H9 (cell line): ENCODE measurements at regions not wholly inside any gene's neighbourhood (a gene's known extent, or its start where the extent isn't known, plus 50 kb on each side); places are given as distances from the start of the nearest gene placed in this dataset.

ENCODE experiments used
- DNase-seq: peaks from one replicate; pipeline ENCODE4 v3.0.0-alpha.2; 2017
- H2AFZ ChIP-seq: one replicate; pipeline ENCODE4 v1.6.1; 2013; ENCODE audit warnings: mild to moderate bottlenecking, low read length, control low read depth, moderate library complexity
- H2AK5ac ChIP-seq: 2 replicates; pipeline ENCODE4 v1.6.1; 2013; ENCODE audit warnings: low read length, control low read depth, mixed read lengths; ENCODE audit not compliant: insufficient read length
- H2BK120ac ChIP-seq: one replicate; pipeline ENCODE4 v1.6.1; 2013; ENCODE audit warnings: low read depth, mild to moderate bottlenecking, low read length, control low read depth, inconsistent platforms; ENCODE audit not compliant: poor library complexity, severe bottlenecking
- H2BK12ac ChIP-seq: 2 replicates; pipeline ENCODE4 v1.6.1; 2013; ENCODE audit warnings: low read length, control low read depth, mixed read lengths, low read depth; ENCODE audit not compliant: insufficient read length
- H2BK15ac ChIP-seq: 2 replicates; pipeline ENCODE4 v1.6.1; 2013; ENCODE audit warnings: low read depth, low read length, control low read depth
- H2BK20ac ChIP-seq: one replicate; pipeline ENCODE4 v1.6.1; 2013; ENCODE audit warnings: low read depth, mild to moderate bottlenecking, low read length, control low read depth, inconsistent platforms; ENCODE audit not compliant: poor library complexity, severe bottlenecking
- H2BK5ac ChIP-seq: 2 replicates; pipeline ENCODE4 v1.6.1; 2013; ENCODE audit warnings: low read length, control low read depth, mixed read lengths; ENCODE audit not compliant: insufficient read length
- H3K14ac ChIP-seq: 2 replicates; pipeline ENCODE4 v1.6.1; 2013; ENCODE audit warnings: low read length, control low read depth; ENCODE audit not compliant: insufficient read depth
- H3K18ac ChIP-seq: 2 replicates; pipeline ENCODE4 v1.6.1; 2013; ENCODE audit warnings: low read depth, mild to moderate bottlenecking, mixed read lengths, low read length, control low read depth; ENCODE audit not compliant: insufficient read length
- H3K23ac ChIP-seq: 2 replicates; pipeline ENCODE4 v1.6.1; 2013; ENCODE audit warnings: low read length, control low read depth, mixed read lengths, low read depth; ENCODE audit not compliant: insufficient read length
- H3K23me2 ChIP-seq: 2 replicates; pipeline ENCODE4 v1.6.1; 2013; ENCODE audit warnings: low read depth, mild to moderate bottlenecking, mixed read lengths, low read length, control low read depth; ENCODE audit not compliant: insufficient read length, poor library complexity, severe bottlenecking
- H3K27ac ChIP-seq: 2 replicates; pipeline ENCODE4 v1.5.1; 2013; ENCODE audit warnings: low read length, control low read depth, mixed read lengths, low read depth; ENCODE audit not compliant: insufficient read length
- H3K27me3 ChIP-seq: 2 replicates; pipeline ENCODE4 v1.6.1; 2013; ENCODE audit warnings: low read length, control low read depth, inconsistent platforms; ENCODE audit not compliant: insufficient read depth
- H3K4ac ChIP-seq: 2 replicates; pipeline ENCODE4 v1.6.1; 2013; ENCODE audit warnings: low read depth, mild to moderate bottlenecking, control low read depth, inconsistent platforms, low read length, moderate library complexity
- H3K4me1 ChIP-seq: 2 replicates; pipeline ENCODE4 v1.6.1; 2013; ENCODE audit warnings: low read length, control low read depth, inconsistent platforms; ENCODE audit not compliant: insufficient read depth
- H3K4me2 ChIP-seq: 2 replicates; pipeline ENCODE4 v1.6.1; 2013; ENCODE audit warnings: low read length, control low read depth, mixed read lengths; ENCODE audit not compliant: insufficient read length, insufficient read depth
- H3K56ac ChIP-seq: 2 replicates; pipeline ENCODE4 v1.6.1; 2013; ENCODE audit warnings: low read depth, mild to moderate bottlenecking, mixed read lengths, low read length, control low read depth; ENCODE audit not compliant: insufficient read length
- H3K79me1 ChIP-seq: 2 replicates; pipeline ENCODE4 v1.6.1; 2013; ENCODE audit warnings: low read depth, mild to moderate bottlenecking, moderate library complexity, low read length, control low read depth, inconsistent platforms; ENCODE audit not compliant: insufficient read depth, poor library complexity, severe bottlenecking
- H3K79me2 ChIP-seq: 2 replicates; pipeline ENCODE4 v1.6.1; 2013; ENCODE audit warnings: low read length, control low read depth, inconsistent platforms; ENCODE audit not compliant: insufficient read depth
- H3K9ac ChIP-seq: 2 replicates; pipeline ENCODE4 v1.6.1; 2013; ENCODE audit warnings: low read length, control low read depth, mixed read lengths; ENCODE audit not compliant: insufficient read length; ENCODE audit errors: extremely low read depth
- H3K9me3 ChIP-seq: one replicate; pipeline ENCODE4 v1.6.1; 2013; ENCODE audit warnings: low read depth, low read length, inconsistent platforms; ENCODE audit not compliant: control insufficient read depth
- H3T11ph ChIP-seq: one replicate; pipeline ENCODE4 v1.6.1; 2013; ENCODE audit warnings: mild to moderate bottlenecking, low read length, control low read depth, inconsistent platforms
- H4K20me1 ChIP-seq: one replicate; pipeline ENCODE4 v1.6.1; 2013; ENCODE audit not compliant: control insufficient read depth, insufficient read length, insufficient read depth
- H4K5ac ChIP-seq: 2 replicates; pipeline ENCODE4 v1.6.1; 2013; ENCODE audit warnings: low read depth, mild to moderate bottlenecking, mixed read lengths, low read length, control low read depth; ENCODE audit not compliant: insufficient read length
- H4K8ac ChIP-seq: replicated peaks from 2 replicates; pipeline ENCODE4 v1.6.1; 2013; ENCODE audit warnings: low read length, control low read depth, mixed read lengths, low read depth; ENCODE audit not compliant: insufficient read length
- H4K91ac ChIP-seq: 2 replicates; pipeline ENCODE4 v1.6.1; 2013; ENCODE audit warnings: low read depth, mild to moderate bottlenecking, moderate library complexity, mixed read lengths, low read length, control low read depth; ENCODE audit not compliant: insufficient read length
- H3K27ac Mint-ChIP-seq, 3 experiments: 2 replicates in 2 of 3; 3 replicates in 1 of 3; pipeline ENCODE4 v1.8.0; 2020 to 2021; ENCODE audit warnings: mixed read lengths in 3 of 3, mild to moderate bottlenecking in 1 of 3, moderate library complexity in 1 of 3
- H3K27me3 Mint-ChIP-seq: 2 replicates; pipeline ENCODE4 v1.8.0; 2021; ENCODE audit warnings: low read depth, mild to moderate bottlenecking, moderate library complexity, mixed read lengths
- H3K36me3 Mint-ChIP-seq, 3 experiments: 2 replicates in 2 of 3; 3 replicates in 1 of 3; pipeline ENCODE4 v1.8.0; 2020 to 2021; ENCODE audit warnings: low read depth in 3 of 3, mixed read lengths in 3 of 3; ENCODE audit not compliant: insufficient read depth in 1 of 3
- H3K4me1 Mint-ChIP-seq, 2 experiments: 2 replicates each; pipeline ENCODE4 v1.8.0; 2020; ENCODE audit warnings: mixed read lengths in 2 of 2
- H3K4me3 Mint-ChIP-seq, 2 experiments: 2 replicates in 1 of 2; 3 replicates in 1 of 2; pipeline ENCODE4 v1.8.0; 2020 to 2021; ENCODE audit warnings: mild to moderate bottlenecking in 2 of 2, mixed read lengths in 2 of 2, moderate library complexity in 1 of 2
- H3K9me3 Mint-ChIP-seq, 2 experiments: 2 replicates in 1 of 2; 3 replicates in 1 of 2; pipeline ENCODE4 v1.8.0; 2020; ENCODE audit warnings: mild to moderate bottlenecking in 2 of 2, mixed read lengths in 2 of 2, moderate library complexity in 1 of 2
- TF ChIP-seq, protein P1 (sequence below): fragments of 200-600 bp; sonication (generic); conservative IDR thresholded peaks from 3 replicates; pipeline ENCODE4 v1.8.0; 2021; ENCODE audit warnings: antibody characterized with exemption, mild to moderate bottlenecking

DNA sequence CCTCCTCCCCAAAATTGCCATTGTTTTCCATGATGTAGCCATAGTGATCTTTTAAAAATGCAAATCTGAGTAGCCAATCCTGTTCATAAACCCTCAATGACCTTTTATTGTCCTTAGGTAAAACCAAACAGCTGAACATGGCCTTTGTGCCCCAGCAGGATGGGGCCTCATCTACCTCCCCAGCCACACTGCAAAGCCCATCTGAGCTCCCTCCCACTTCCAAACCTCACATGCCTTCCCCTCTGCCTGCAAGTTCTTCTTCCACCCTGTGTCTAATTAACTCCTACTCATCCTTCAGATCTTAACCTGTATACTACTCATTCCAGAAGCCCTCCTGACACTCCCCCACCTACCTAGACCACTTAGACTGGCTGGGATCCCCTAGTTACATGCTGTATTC lies 178.8 kb upstream of the NPVF start:
- Mint-ChIP-seq H3K36me3 (no peaks in the 10 kb centered on the region), H3K4me1 (peaks cover 4 to 8% of the 10 kb centered on the region in 2 experiments; a peak in 3 of 4 replicates), H3K27ac (no peak overlapping the region), H3K4me3 (no peak overlapping the region), H3K9me3 (no peaks in the 10 kb centered on the region), H3K27me3 (peaks cover 5% of the 10 kb centered on the region; the same call in 1 of the 2 replicates)
- Histone ChIP-seq H3K56ac (no peak overlapping the region), H3T11ph (no peak overlapping the region), H2BK5ac (no peak overlapping the region), H3K4ac (no peak overlapping the region), H2AFZ (no peak overlapping the region), H4K20me1 (no peaks in the 10 kb centered on the region), H3K79me1 (no peaks in the 10 kb centered on the region), H3K18ac (no peak overlapping the region), H3K9ac (no peak overlapping the region), H2BK15ac (no peak overlapping the region), H4K91ac (no peak overlapping the region), H3K23ac (no peak overlapping the region), H3K14ac (no peak overlapping the region), H2BK20ac (no peak overlapping the region), H3K27ac (no peak overlapping the region), H3K4me2 (no peak overlapping the region), H4K5ac (no peak overlapping the region), H2BK120ac (no peak overlapping the region), H3K23me2 (no peaks in the 10 kb centered on the region), H3K27me3 (no peaks in the 10 kb centered on the region), H3K9me3 (no peaks in the 10 kb centered on the region), H2AK5ac (no peak overlapping the region), H4K8ac (no peak overlapping the region), H3K79me2 (no peaks in the 10 kb centered on the region), H2BK12ac (no peak overlapping the region), H3K4me1 (no peaks in the 10 kb centered on the region; the same call in 1 of the 2 replicates)
- TF ChIP-seq, protein P1, sequence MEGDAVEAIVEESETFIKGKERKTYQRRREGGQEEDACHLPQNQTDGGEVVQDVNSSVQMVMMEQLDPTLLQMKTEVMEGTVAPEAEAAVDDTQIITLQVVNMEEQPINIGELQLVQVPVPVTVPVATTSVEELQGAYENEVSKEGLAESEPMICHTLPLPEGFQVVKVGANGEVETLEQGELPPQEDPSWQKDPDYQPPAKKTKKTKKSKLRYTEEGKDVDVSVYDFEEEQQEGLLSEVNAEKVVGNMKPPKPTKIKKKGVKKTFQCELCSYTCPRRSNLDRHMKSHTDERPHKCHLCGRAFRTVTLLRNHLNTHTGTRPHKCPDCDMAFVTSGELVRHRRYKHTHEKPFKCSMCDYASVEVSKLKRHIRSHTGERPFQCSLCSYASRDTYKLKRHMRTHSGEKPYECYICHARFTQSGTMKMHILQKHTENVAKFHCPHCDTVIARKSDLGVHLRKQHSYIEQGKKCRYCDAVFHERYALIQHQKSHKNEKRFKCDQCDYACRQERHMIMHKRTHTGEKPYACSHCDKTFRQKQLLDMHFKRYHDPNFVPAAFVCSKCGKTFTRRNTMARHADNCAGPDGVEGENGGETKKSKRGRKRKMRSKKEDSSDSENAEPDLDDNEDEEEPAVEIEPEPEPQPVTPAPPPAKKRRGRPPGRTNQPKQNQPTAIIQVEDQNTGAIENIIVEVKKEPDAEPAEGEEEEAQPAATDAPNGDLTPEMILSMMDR = no peak
- DNase-seq = no peak
